IMR-90 (cell line): ENCODE measurements at regions not wholly inside any gene's neighbourhood (a gene's known extent, or its start where the extent isn't known, plus 50 kb on each side); places are given as distances from the start of the nearest gene placed in this dataset.

Source experiments
- ATAC-seq: fragments of 200-7000 bp; cut with Tn5 transposase; 2 replicates; pipeline ENCODE4 v1.9.1; 2020; ENCODE audit warnings: low read depth, mild to moderate bottlenecking, moderate library complexity
- BruUV-seq: library from RNA; stranded (reverse); fragments of 400-500 nt; replicated peaks from 2 replicates; lab custom pipeline; 2021; lab: Mats Ljungman, UMichigan
- CTCF ChIA-PET: fragments of 300-600 bp; formaldehyde crosslinking; extraction: SDS; loops from one replicate; lab custom pipeline; 2021; ENCODE audit warnings: antibody characterized with exemption; lab: Yijun Ruan, JAX
- POLR2A ChIA-PET: fragments of 300-600 bp; sonication (Branson Sonifier 250); formaldehyde crosslinking; loops from one replicate; lab custom pipeline; 2022; ENCODE audit warnings: antibody characterized with exemption; ENCODE audit not compliant: unreplicated experiment; lab: Charles Lee
- DNase-seq: peaks from one replicate; pipeline ENCODE4 v3.0.0; 2013
- H2AFZ ChIP-seq: replicated peaks from 2 replicates; pipeline ENCODE3; 2013; ENCODE audit warnings: low read length, mild to moderate bottlenecking; ENCODE audit not compliant: poor library complexity
- H2AK5ac ChIP-seq: 2 replicates; pipeline ENCODE4 v1.6.1; 2013; ENCODE audit warnings: low read depth, low read length, inconsistent platforms
- H2AK9ac ChIP-seq: replicated peaks from 2 replicates; pipeline ENCODE3; 2013; ENCODE audit warnings: mild to moderate bottlenecking, low read depth, low read length, moderate library complexity; ENCODE audit not compliant: poor library complexity
- H2BK120ac ChIP-seq: 2 replicates; pipeline ENCODE4 v1.6.1; 2013; ENCODE audit warnings: low read depth, low read length, inconsistent platforms
- H2BK15ac ChIP-seq: 3 replicates; pipeline ENCODE4 v1.6.1; 2013; ENCODE audit warnings: low read depth, low read length, inconsistent platforms
- H2BK20ac ChIP-seq: 2 replicates; pipeline ENCODE4 v1.6.1; 2013; ENCODE audit warnings: low read depth, mild to moderate bottlenecking, inconsistent platforms, low read length, moderate library complexity
- H2BK5ac ChIP-seq: 2 replicates; pipeline ENCODE4 v1.6.1; 2013; ENCODE audit warnings: mild to moderate bottlenecking, low read depth, low read length, inconsistent platforms; ENCODE audit not compliant: poor library complexity, severe bottlenecking
- H3K14ac ChIP-seq: replicated peaks from 2 replicates; pipeline ENCODE4 v1.6.1; 2013; ENCODE audit warnings: low read depth, low read length, inconsistent platforms
- H3K18ac ChIP-seq: 2 replicates; pipeline ENCODE4 v1.6.1; 2013; ENCODE audit warnings: low read depth, low read length, control low read depth
- H3K23ac ChIP-seq: 2 replicates; pipeline ENCODE4 v1.6.1; 2013; ENCODE audit warnings: low read depth, low read length, inconsistent platforms
- H3K27ac ChIP-seq: 2 replicates; pipeline ENCODE4 v1.5.1; 2013; ENCODE audit warnings: mild to moderate bottlenecking, control low read depth, low read length; ENCODE audit not compliant: insufficient read depth
- H3K27me3 ChIP-seq: 2 replicates; pipeline ENCODE4 v1.6.1; 2013; ENCODE audit warnings: low read length; ENCODE audit not compliant: control insufficient read depth, insufficient read depth
- H3K36me3 ChIP-seq: 2 replicates; pipeline ENCODE4 v1.6.1; 2013; ENCODE audit warnings: low read length, mixed read lengths; ENCODE audit not compliant: control insufficient read depth, insufficient read depth
- H3K4ac ChIP-seq: 2 replicates; pipeline ENCODE4 v1.6.1; 2013; ENCODE audit warnings: low read depth, low read length, inconsistent platforms
- H3K4me1 ChIP-seq: 2 replicates; pipeline ENCODE4 v1.6.1; 2013; ENCODE audit warnings: low read length, mixed read lengths; ENCODE audit not compliant: control insufficient read depth, insufficient read depth
- H3K4me2 ChIP-seq: 2 replicates; pipeline ENCODE4 v1.6.1; 2013; ENCODE audit warnings: low read depth, mild to moderate bottlenecking, control low read depth, low read length, moderate library complexity
- H3K4me3 ChIP-seq: 2 replicates; pipeline ENCODE4 v1.5.1; 2013; ENCODE audit warnings: low read depth, mild to moderate bottlenecking, control low read depth, low read length, moderate library complexity; ENCODE audit not compliant: insufficient read depth
- H3K56ac ChIP-seq: 2 replicates; pipeline ENCODE4 v1.6.1; 2013; ENCODE audit warnings: low read length, inconsistent platforms; ENCODE audit not compliant: insufficient read depth; ENCODE audit errors: extremely low read depth
- H3K79me1 ChIP-seq, 2 experiments: 2 replicates each; pipeline ENCODE4 v1.6.1; 2013; ENCODE audit warnings: low read length in 2 of 2, inconsistent platforms in 1 of 2, low read depth in 1 of 2
- H3K9ac ChIP-seq: 2 replicates; pipeline ENCODE4 v1.6.1; 2013; ENCODE audit warnings: low read depth, low read length, control low read depth
- H3K9me1 ChIP-seq: 2 replicates; pipeline ENCODE4 v1.6.1; 2013; ENCODE audit warnings: low read length, inconsistent platforms; ENCODE audit not compliant: insufficient read depth
- H3K9me3 ChIP-seq: 2 replicates; pipeline ENCODE4 v1.6.1; 2013; ENCODE audit warnings: low read length; ENCODE audit not compliant: control insufficient read depth, insufficient read depth
- H4K20me1 ChIP-seq: 2 replicates; pipeline ENCODE4 v1.6.1; 2013; ENCODE audit warnings: low read length, inconsistent platforms; ENCODE audit not compliant: insufficient read depth
- H4K5ac ChIP-seq: 2 replicates; pipeline ENCODE4 v1.6.1; 2013; ENCODE audit warnings: mild to moderate bottlenecking, low read depth, low read length, control low read depth
- H4K8ac ChIP-seq, 2 experiments: 2 replicates each; pipeline ENCODE4 v1.6.1; 2013; ENCODE audit warnings: low read depth in 2 of 2, low read length in 2 of 2, control low read depth in 1 of 2, inconsistent platforms in 1 of 2
- H4K91ac ChIP-seq: 2 replicates; pipeline ENCODE4 v1.6.1; 2013; ENCODE audit warnings: low read depth, low read length, inconsistent platforms; ENCODE audit not compliant: insufficient read depth
- CEBPB ChIP-seq: IDR thresholded peaks from 2 replicates; pipeline ENCODE4 v1.6.1; 2012; ENCODE audit warnings: low read depth, low read length, improper control_type of control experiment
- CHD1 ChIP-seq: IDR thresholded peaks from 2 replicates; pipeline ENCODE4 v1.6.1; 2012; ENCODE audit warnings: low read depth, low read length, improper control_type of control experiment
- FOS ChIP-seq: fragments of 150-350 bp; IDR thresholded peaks from 2 replicates; pipeline ENCODE4 v1.6.1; 2016; ENCODE audit warnings: low read depth, low read length
- MAFK ChIP-seq: IDR thresholded peaks from 2 replicates; pipeline ENCODE4 v1.6.1; 2012; ENCODE audit warnings: low read depth, low read length, improper control_type of control experiment
- MXI1 ChIP-seq: IDR thresholded peaks from 2 replicates; pipeline ENCODE4 v1.6.1; 2012; ENCODE audit warnings: low read depth, mild to moderate bottlenecking, low read length, moderate library complexity, borderline replicate concordance
- RAD21 ChIP-seq: IDR thresholded peaks from 2 replicates; pipeline ENCODE4 v1.6.1; 2012; ENCODE audit warnings: low read length, improper control_type of control experiment
- RCOR1 ChIP-seq: IDR thresholded peaks from 2 replicates; pipeline ENCODE4 v1.6.1; 2012; ENCODE audit warnings: mild to moderate bottlenecking, low read length, improper control_type of control experiment; ENCODE audit not compliant: insufficient replicate concordance
- RFX5 ChIP-seq: IDR thresholded peaks from 2 replicates; pipeline ENCODE4 v1.8.0; 2012; ENCODE audit warnings: low read depth, mild to moderate bottlenecking, low read length, moderate library complexity
- WGBS, 2 experiments: methylation state at CpG; one replicate each; pipeline versions ENCODE4 v1.1.5 to v1.1.7; 2013; ENCODE audit warnings: missing lambda C conversion rate in 2 of 2; ENCODE audit not compliant: insufficient read length in 1 of 2; ENCODE audit errors: extremely low coverage in 2 of 2; 5-methylcytosine and 5-hydroxymethylcytosine counted together
- dilution Hi-C: fragments of 300-500 bp; cut with HindIII; formaldehyde crosslinking; loops from one replicate; pipeline ENCODE4 v1.14.3; 2018; ENCODE audit warnings: low sequenced_read_pairs; ENCODE audit not compliant: unreplicated experiment
- in situ Hi-C: fragments of 300-500 bp; cut with MboI; formaldehyde crosslinking; loops from 3 replicates; pipeline ENCODE4 v1.14.3; 2019; ENCODE audit warnings: low sequenced_read_pairs, inconsistent platforms, mixed read lengths
- intact Hi-C: fragments of 100-400 bp; cut with micrococcal nuclease; formaldehyde crosslinking; loops from 2 replicates; pipeline ENCODE4 v1.10.0; 2022
- TF ChIP-seq, protein P1 (sequence below): conservative IDR thresholded peaks from 2 replicates; pipeline ENCODE4 v1.5.1; 2012; ENCODE audit warnings: mild to moderate bottlenecking, low read depth, low read length, improper control_type of control experiment

GRCh38 chr12:37543131-37543965 is 773.2 kb upstream of the ALG10B start:
- no peaks in the 10 kb centered on the region for H3K27me3 ChIP-seq

More at GRCh38 chr12:37543131-37543965, 773.2 kb upstream of the ALG10B start:
- Histone ChIP-seq H3K79me1 (no peaks in the 10 kb centered on the region), H3K9me1 (no peaks in the 10 kb centered on the region), H2AK9ac (no peak overlapping the region), H4K5ac (no peak overlapping the region), H4K91ac (no peak overlapping the region), H2BK5ac (no peak overlapping the region), H2AK5ac (no peak overlapping the region), H3K4me3 (no peak overlapping the region), H3K4ac (no peak overlapping the region), H3K56ac (no peak overlapping the region), H3K9me3 (peaks cover 50% of the 10 kb centered on the region), H3K4me2 (no peak overlapping the region), H2BK120ac (no peak overlapping the region), H3K18ac (no peak overlapping the region), H3K4me1 (no peaks in the 10 kb centered on the region), H3K36me3 (no peaks in the 10 kb centered on the region), H2AFZ (no peak overlapping the region), H4K20me1 (no peaks in the 10 kb centered on the region), H3K14ac (no peak overlapping the region), H3K27ac (no peak overlapping the region), H2BK20ac (no peak overlapping the region), H3K9ac (no peak overlapping the region), H3K23ac (no peak overlapping the region), H4K8ac (no peak overlapping the region), H2BK15ac (no peak overlapping the region)
- dilution Hi-C loops = no loop called here
- intact Hi-C loops = no loop called here
- no peak for ATAC-seq
- TF ChIP-seq MAFK (no peak), RCOR1 (no peak), RAD21 (no peak), CEBPB (no peak), CHD1 (no peak), FOS (no peak), MXI1 (no peak), RFX5 (no peak)
- TF ChIP-seq, protein P1, sequence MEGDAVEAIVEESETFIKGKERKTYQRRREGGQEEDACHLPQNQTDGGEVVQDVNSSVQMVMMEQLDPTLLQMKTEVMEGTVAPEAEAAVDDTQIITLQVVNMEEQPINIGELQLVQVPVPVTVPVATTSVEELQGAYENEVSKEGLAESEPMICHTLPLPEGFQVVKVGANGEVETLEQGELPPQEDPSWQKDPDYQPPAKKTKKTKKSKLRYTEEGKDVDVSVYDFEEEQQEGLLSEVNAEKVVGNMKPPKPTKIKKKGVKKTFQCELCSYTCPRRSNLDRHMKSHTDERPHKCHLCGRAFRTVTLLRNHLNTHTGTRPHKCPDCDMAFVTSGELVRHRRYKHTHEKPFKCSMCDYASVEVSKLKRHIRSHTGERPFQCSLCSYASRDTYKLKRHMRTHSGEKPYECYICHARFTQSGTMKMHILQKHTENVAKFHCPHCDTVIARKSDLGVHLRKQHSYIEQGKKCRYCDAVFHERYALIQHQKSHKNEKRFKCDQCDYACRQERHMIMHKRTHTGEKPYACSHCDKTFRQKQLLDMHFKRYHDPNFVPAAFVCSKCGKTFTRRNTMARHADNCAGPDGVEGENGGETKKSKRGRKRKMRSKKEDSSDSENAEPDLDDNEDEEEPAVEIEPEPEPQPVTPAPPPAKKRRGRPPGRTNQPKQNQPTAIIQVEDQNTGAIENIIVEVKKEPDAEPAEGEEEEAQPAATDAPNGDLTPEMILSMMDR = no peak
- CTCF ChIA-PET = no interaction called here
- DNase-seq = no peak
- BruUV-seq = no TSS peak
- WGBS, 2 experiments = 54% methylated on average over 16 of the region's 35 CpGs; no CpG with 5 or more reads in 1 of the 2 experiments
- in situ Hi-C loops = no loop called here
- POLR2A ChIA-PET = no interaction called here
